A549 (cell line): ENCODE measurements at regions not wholly inside any gene's neighbourhood (a gene's known extent, or its start where the extent isn't known, plus 50 kb on each side); places are given as distances from the start of the nearest gene placed in this dataset.

Experiments used
- EHMT2 ChIP-seq: fragments of 200-600 bp; sonication (generic); IDR thresholded peaks from 2 replicates; pipeline ENCODE4 v1.6.1; 2016; ENCODE audit warnings: antibody characterized with exemption, low read depth, mild to moderate bottlenecking, moderate library complexity
- JUNB ChIP-seq: fragments of >200 bp; sonication (Bioruptor Twin); formaldehyde crosslinking; IDR thresholded peaks from 2 replicates; pipeline ENCODE4 v1.6.1; 2016
- POLR2A ChIP-seq: IDR thresholded peaks from 2 replicates; pipeline ENCODE4 v1.6.1; 2012; ENCODE audit warnings: mild to moderate bottlenecking, low read length
- POLR2AphosphoS2 ChIP-seq: conservative IDR thresholded peaks from 2 replicates; pipeline ENCODE4 v1.6.1; 2012; ENCODE audit warnings: low read length, improper control_type of control experiment, inconsistent platforms
- RAD21 ChIP-seq, 2 experiments: fragments of >200 bp in 1 of 2; sonication (Bioruptor Twin) in 1 of 2; formaldehyde crosslinking in 1 of 2; IDR thresholded peaks in 1 of 2; conservative IDR thresholded peaks in 1 of 2; 2 replicates in 1 of 2; 3 replicates in 1 of 2; pipeline ENCODE4 v1.6.1; 2012 to 2018; ENCODE audit warnings: inconsistent platforms in 1 of 2
- TF ChIP-seq, protein P1 (sequence below): fragments of 450-650 bp; IDR thresholded peaks from 2 replicates; pipeline ENCODE4 v1.6.1; 2014; ENCODE audit warnings: antibody characterized with exemption
- TF ChIP-seq, protein P2 (sequence below): fragments of >200 bp; sonication (Bioruptor Twin); formaldehyde crosslinking; IDR thresholded peaks from 3 replicates; pipeline ENCODE4 v1.5.1; 2016

DNA sequence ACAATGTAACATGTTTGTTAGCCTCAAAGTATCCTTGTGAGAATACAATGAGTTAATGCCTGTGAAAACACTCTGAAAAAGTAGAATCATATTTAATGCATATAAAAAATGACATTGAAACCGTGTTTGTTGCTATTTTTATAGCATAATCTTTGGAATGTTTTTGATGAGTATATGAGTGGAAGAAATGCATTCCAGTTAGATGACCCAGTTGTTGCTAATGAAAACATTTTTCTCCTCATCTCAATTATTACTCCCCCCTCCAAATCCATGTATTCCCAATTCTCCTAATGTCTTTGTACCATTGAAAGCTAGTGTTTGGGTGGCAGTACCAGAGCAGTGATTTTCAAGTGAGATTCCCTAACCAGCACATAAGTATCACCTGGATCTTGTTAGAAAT lies 67.1 kb upstream of the DSEL start:
- TF ChIP-seq POLR2AphosphoS2 (no peak), JUNB (no peak), RAD21 (conservative IDR thresholded peaks at IDR 0.05 in 1 of 2, IDR thresholded peaks at IDR 0.05 in 1 of 2) (no peak), POLR2A (no peak), EHMT2 (no peak)
- TF ChIP-seq, protein P1, sequence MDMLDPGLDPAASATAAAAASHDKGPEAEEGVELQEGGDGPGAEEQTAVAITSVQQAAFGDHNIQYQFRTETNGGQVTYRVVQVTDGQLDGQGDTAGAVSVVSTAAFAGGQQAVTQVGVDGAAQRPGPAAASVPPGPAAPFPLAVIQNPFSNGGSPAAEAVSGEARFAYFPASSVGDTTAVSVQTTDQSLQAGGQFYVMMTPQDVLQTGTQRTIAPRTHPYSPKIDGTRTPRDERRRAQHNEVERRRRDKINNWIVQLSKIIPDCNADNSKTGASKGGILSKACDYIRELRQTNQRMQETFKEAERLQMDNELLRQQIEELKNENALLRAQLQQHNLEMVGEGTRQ = no peak
- TF ChIP-seq, protein P2, sequence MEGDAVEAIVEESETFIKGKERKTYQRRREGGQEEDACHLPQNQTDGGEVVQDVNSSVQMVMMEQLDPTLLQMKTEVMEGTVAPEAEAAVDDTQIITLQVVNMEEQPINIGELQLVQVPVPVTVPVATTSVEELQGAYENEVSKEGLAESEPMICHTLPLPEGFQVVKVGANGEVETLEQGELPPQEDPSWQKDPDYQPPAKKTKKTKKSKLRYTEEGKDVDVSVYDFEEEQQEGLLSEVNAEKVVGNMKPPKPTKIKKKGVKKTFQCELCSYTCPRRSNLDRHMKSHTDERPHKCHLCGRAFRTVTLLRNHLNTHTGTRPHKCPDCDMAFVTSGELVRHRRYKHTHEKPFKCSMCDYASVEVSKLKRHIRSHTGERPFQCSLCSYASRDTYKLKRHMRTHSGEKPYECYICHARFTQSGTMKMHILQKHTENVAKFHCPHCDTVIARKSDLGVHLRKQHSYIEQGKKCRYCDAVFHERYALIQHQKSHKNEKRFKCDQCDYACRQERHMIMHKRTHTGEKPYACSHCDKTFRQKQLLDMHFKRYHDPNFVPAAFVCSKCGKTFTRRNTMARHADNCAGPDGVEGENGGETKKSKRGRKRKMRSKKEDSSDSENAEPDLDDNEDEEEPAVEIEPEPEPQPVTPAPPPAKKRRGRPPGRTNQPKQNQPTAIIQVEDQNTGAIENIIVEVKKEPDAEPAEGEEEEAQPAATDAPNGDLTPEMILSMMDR = no peak
